T-helper 1 cell treated with Interleukin-12 subunit alpha and Interleukin-12 subunit beta and Interleukin-4 antibody, amounts not matched to agents 30 ng/mL and 1 ng/mL, for 36 hours (primary cell): ENCODE measurements at regions not wholly inside any gene's neighbourhood (a gene's known extent, or its start where the extent isn't known, plus 50 kb on each side); places are given as distances from the start of the nearest gene placed in this dataset.
"Not testable (repeated sequence)": the region's sequence is repeated elsewhere in the genome, so short reads cannot be mapped to it uniquely, and the experiment has no call there.

ENCODE experiments used
- intact Hi-C: fragments of 100-400 bp; cut with micrococcal nuclease; formaldehyde crosslinking; loops from one replicate; pipeline ENCODE4 v1.15.1; 2024

DNA sequence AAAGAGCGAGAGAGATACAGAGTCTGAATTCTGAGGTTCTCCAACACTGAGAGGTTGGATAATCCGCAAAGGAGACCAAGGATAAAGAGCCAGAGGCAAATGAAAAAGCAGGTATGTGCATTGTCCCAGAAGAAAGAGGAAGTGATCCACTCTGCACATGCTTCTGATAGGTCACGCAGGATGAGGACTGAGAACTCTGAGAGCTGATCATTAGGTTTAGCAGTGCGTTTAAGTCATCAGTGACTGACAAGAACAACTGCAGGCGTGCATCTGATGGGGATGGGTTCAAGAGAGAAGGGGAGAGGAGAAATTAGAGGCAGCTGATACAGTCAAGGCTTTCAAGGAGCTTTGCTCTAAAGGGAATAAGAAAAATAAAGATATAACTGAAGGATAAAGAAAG, 301.2 kb upstream of the SGK1 start:
- intact Hi-C loops, result no loop called here

DNA sequence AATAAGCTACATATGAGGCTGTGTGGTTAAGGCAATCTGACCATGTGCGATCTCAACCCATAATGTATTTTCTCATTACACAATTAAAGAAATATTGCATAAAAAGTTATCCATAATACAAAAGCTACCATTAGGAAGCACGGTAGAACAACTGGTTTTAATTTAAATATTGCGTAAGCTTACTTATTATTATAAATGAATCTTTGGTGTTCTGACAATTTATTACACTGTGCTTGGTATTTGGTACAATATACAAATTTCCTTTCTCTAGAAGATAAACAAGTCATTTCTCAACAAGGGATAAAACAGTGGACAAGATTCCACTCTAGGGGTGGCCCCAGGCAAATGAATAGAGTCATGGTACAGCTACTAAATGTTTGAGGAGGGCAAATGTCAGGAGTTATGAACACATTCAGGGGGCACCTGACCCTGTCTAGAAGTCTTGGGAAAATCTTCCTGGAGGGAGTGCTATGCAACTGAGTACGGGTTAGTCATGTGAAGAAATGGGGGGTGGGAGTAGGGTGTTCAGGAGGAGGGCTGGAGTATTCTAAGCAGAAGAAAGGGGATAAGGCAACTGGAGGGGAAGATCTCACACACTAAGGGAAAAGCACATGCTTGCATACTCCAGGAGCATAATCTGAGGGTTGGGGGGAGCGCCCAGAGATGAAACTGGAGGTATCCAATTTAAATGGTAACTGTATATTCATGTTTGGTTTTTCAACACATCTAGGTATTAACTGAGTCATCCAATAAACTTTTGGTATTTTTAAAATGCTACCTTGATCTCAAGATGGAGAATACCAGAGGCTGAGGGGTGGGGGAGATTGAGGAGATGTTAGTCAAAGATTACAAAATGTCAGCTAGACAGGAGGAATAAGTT, 296.9 kb upstream of the SGK1 start:
- intact Hi-C loops, result no loop called here

DNA sequence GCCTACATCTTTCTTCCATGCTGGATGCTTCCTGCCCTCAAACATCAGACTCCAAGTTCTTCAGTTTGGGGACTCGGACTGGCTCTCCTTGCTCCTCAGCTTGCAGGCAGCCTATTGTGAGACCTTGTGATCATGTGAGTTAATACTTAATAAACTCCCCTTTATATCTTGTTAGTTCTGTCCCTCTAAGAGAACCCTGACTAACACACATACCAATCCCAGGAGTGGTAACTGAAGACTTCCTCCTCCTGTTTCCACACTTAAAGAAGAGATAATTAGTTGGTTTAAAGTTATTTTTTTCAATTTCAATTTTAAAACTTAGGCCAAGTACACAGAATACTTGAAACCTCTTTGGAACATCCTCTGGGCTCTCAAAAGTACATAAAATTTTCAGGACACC, 294.2 kb upstream of the SGK1 start:
- intact Hi-C loops, result not testable (repeated sequence)

DNA sequence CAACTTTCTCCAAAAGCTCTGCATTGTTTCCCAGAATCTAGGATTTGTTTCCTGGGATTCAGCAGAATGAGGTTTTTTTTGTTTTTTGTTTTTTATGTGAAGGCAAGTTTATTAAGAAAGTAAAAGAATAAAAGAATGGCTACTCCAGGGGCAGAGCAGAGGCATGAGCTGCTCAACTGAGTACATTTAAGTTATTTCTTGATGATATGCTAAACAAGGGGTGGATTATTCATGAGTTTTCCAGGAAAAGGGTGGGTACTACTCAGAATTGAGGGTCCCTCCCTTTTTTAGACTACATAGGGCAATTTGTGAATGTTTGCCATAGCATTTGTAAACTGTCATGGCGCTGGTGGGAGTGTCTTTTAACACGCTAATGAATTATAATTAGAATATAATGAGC, 292.5 kb upstream of the SGK1 start:
- intact Hi-C loops, result no loop called here

DNA sequence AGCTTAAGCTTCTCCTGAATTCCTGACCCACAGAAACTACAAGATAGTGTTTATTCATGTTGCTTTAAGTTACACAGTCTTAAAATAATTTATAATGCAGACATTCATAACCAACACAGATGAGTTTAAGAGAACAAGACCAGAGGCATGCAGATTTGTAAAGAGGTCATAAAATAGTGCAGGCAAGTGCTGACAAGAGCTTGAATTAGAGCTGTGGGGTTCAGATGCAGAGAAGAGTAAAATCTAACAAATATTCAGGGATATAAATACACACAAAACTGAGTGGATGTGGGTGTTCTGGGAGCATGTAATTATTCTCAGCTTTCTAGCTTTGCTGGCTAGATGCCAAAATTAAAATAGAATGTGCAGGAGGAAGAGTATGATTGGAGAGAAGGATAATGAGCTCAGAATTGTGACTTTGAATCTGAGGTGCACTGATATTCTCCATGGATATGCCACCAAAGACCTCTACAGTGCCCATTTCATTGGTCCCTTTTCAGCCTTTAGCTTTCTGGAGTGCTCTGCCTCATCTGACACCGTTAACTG, 291.9 kb upstream of the SGK1 start:
- intact Hi-C loops, result no loop called here

DNA sequence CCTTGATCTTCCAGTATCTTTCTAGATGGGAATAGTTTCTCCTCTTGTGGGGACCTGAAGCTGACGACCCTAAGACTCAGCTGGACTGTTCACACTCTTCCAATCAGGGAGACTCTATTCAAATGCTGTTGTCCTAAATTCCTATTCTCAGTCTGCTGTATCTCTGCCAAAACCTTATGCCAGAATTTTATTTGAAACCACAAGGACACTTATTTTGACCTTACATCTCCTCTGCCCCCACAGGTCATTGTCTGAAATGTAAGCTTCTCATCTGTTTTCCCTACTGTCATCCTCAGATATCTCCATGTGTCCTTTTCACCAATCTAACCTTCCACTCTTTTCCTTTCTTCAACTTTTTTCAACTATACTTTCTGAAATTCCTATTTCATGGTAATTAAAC, 289.5 kb upstream of the SGK1 start:
- intact Hi-C loops, result no loop called here

DNA sequence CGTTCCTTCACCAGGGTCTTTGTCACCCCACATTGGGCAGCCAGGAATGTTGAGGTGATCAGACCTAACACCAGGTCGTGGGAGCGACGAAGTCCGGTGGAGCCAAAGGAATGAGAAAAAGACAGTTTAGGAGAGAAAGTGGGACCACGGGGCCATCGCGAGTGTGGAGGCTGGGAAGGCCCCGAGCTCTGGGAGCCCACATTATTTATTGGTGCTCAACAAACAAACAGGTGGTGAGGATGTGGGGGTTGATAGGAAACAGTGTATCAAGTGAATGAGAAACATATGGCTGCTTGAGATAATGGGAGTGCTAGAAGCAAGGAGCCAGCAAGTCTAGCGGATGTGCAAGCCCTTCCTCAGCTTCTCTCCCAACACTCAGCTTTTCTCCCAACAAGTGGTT, 287.1 kb upstream of the SGK1 start:
- intact Hi-C loops, result no loop called here

DNA sequence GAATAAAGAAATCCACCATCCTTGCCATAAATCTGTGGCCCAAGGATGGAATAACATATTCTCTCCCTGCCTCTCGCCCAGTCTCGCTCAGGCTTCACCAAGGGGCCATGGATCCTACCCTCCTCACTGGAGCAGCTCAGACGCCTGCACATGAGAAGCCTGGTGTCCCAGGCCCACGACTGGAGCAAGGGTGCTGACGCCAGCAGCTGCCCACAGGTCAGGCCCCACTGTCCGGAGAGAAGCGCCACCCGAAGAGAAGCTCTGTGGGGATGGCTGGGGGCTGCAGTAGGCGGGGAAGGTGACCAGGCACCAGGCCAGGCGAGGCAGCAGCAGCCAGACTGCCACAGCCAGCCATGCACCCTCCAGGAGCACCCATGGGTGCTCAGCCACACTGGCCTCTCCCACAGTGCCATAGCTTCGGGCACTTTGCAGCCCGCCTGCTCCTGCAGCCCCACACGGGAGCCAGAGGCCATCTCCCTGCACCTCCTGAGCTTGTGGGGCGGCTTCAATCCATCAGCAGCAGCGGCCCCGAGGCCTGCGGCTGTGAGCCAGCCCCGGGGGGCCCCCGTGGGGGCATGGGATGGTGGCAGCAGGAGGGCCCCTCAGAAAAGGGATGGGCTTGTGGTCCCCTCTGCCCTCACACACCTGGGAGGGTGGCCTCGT, 286.2 kb upstream of the SGK1 start:
- intact Hi-C loops, result no loop called here

DNA sequence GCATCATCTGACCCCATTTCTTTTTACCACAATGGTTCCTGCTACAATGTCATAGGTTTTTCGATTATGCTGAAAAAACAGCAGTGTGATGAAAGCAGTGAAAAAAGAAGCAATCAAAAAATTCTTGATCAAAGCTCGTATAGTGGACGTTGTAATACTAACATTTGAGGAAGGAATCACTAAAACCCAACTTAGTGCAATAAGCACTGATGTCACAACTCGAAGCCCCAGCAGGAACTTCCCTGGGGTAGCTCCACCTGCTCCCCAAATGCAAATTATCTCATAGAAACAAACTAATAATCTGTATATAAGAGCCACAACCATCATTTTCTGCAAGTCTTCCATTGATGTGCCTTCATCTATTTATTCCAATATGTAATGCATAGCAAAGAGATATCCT, 285.6 kb upstream of the SGK1 start:
- intact Hi-C loops, result no loop called here

DNA sequence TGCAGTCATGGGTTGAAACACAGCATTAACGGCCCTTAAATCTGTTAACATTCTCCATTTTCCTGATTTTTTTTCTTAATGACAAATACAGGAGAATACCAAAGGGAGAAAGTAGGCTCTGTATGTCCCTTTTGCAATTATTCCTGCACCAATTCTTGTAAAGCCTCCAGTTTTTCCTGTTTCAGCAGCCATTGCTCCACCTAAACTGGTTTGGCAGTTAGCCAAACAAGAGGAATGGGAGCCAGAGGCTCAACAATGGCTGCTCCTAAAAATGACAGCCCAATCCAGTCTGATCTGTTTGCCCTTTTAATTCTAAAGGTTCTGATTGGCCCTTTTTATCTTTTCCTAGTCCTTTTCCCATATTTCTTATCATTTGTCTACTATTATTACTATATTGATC, 284.2 kb upstream of the SGK1 start:
- intact Hi-C loops, result no loop called here

DNA sequence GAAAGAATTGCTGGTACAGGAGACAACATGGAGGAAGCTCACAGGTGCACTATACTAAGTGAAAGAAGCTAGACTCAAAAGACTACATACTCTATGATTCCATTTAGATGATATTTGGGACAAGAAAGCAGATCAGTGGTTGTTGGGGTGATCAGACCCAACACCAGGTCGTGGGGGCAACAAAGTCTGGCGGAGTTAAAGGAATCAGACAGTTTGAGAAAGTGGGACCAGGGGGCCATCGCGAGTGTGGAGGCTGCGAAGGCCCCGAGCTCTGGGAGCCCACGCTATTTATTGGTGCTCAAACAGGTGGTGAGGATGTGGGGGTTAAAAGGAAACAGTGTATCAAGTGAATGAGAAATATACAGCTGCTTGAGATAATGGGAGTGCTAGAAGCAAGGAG, 282.8 kb upstream of the SGK1 start:
- intact Hi-C loops, result no loop called here

DNA sequence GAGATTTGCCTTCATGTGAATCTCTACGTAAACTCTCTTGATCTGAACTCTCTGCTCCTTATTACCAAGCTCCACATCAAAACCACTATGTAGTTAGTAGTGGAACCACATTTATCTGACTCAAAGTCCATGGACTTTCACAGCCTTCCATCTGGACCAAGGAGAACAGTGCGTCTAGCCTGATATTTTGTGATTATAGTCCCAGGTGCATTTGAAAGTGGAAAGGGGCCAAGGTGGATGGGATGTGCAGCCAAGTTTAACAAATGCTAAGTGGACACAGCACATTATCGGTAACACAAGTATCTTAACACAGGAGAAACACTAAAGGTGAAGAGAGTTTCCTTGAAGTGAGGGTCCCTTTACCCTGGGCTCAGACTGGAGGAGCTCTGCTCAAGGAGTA, 281.2 kb upstream of the SGK1 start:
- intact Hi-C loops, result no loop called here

DNA sequence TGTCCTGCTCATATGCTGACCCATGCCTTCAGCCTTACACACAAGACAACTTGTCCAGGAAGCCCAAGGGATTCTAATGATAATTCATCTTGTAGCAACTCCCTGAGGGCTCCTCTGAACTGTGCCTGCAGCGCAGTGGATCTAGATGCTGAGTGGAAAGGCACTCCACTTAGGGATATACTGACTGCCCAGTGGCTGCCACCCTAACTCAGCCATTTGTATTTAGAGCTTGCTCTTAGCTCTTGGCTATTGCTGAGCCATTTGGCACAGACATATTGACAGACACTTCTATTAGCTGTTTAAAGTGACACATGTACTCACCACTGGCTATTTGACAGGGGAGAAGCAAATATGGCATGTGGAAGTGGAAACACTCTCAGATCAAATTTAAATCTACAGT, 278.3 kb upstream of the SGK1 start:
- intact Hi-C loops, result no loop called here

DNA sequence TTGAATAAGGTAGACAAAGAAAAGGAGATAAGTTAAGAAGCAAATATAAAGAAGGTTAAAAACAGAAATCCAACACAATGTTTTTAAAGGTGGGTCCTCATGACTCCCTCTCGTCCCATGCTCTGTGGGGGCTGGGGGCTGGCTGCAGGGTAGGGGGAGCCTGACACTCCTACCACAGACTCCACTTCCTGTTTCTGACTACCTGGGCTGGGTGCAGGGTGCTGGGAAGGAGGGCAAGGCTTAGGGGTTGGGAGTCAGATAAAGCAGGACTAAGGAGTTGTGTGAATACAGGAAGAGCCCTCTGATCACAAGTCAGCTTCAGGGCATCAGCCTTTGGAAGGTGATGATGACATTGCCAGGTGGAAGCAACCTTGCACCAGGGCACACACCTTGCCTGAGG, 277.0 kb upstream of the SGK1 start:
- intact Hi-C loops, result no loop called here

DNA sequence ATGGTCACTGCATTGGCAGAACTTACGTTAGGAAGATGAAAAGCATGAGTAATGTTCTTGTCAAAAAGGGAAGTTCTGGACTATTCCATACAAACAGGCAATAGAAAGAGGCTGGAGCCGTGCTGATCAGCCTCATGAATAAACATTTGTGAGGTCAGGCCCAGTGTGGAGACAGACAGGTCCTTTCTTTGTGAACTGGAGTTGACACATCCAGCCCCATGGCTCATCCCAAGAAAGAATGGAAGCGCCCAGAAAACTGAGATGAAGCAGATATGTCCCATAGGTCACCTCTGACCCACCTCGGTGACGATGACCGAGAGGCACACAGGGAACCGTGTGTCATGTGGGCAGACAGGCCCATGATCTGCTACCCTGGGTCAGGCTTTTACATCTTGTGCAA, 276.0 kb upstream of the SGK1 start:
- intact Hi-C loops, result no loop called here

DNA sequence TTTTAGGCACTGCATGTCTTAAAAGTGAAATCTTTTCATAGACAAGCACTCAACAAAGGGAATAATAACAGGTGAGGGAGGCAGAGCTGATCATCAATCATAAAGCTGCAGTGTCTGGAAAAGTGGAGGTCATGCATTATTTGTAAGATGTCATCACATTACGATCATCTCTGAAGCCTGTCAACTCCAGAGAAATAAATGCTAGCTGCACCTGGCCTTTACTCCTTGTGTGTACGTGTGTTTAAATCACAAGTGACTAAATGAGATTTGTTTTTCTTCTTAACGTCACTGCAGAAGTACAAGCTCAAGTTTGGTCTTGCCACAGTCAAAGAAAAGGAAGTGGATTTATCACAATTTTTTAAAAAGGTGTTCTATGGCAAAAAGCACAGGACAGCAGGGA, 275.5 kb upstream of the SGK1 start:
- intact Hi-C loops, result no loop called here

DNA sequence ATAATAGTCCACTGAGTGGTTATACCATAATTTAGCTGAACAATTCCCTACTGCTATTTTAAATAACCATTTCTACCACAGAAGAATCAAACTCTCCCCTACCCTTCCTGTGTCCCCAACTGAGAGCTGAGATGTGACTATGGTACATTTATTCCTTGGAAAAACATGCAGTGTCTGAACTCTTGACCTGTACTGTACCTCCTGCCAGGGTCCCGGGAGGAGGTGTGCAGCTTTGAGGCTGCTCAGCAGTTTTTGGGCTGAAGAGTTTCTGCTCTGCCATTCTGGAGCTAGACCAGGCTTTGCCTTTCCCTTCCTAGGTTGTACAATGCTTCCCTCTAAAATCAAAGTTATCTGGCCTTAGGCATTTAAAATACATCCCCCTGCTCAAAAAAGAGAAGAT, 275.1 kb upstream of the SGK1 start:
- intact Hi-C loops, result no loop called here

DNA sequence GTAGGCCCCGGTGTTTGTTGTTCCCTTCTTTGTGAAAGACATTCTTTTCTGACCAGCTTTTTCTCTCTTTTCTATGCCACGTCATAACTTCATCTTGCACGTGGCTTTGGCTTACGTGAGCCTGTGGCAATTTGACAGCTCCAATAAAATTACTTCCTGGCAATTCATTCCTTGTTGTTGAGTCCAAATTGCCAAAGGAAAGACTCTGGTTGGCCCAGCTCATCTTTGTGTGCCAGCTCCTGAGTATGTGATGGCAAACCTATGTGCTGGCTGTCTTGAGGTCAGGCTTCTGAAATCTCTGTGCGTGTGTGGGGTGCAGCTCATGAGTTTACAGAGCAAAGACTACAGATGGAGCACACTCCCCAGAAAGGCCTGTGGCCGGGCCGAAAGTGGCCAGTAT, 272.5 kb upstream of the SGK1 start:
- intact Hi-C loops, result no loop called here

DNA sequence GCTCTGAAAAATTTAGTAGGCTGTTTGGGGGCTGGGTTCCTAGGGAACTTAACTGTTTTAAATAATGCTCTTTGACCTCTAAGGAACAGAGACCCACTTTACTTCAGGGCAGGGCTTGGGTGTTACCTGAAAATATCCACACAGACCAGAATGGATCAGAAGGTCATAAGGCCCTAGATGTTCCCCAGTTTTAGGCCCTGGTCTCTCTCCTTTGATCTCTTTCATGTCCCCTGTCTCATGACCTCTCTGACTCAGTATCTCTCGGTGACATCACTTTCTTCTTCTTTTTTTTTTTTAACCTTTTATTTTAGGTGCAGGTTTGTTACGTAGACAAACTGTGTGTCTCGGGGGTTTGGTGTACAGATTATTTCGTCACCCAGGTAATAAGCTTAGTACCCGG, 272.1 kb upstream of the SGK1 start:
- intact Hi-C loops, result no loop called here

DNA sequence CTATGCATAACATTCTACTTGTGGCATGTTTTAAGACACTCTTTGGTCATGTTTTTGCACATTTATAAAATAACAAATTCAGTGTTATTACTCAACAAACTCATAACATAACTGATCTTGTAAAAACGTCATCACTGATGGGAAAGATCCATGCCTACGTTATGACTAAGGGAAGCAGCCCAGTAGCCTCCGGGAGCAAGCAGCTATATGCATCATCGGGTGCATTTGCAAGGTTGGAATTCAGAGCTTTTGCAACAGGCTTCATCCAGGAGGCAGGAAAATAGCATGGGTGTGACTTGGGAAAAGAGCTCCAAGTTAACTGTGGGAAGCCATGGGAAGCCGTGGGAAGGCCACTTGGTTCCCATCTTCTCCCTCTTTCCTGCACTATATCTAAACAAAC, 271.6 kb upstream of the SGK1 start:
- intact Hi-C loops, result no loop called here

DNA sequence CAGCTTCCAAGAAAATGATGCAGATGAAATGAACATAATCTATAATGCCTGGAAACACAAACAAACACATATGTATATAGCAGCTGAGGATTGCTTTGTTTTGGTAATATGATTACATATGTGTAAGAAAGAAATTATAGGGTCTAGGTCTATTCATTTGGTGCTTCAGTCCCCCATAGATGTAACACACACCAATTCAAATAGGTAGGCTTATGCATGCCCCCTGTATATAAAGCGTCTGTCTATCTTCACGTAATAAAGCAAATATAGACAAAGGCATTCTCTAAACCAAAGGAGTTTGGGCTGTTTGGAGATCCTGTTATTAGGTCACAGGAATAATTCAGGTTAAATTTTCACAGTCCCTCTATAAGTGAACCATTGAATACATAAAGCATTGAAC, 270.4 kb upstream of the SGK1 start:
- intact Hi-C loops, result no loop called here

DNA sequence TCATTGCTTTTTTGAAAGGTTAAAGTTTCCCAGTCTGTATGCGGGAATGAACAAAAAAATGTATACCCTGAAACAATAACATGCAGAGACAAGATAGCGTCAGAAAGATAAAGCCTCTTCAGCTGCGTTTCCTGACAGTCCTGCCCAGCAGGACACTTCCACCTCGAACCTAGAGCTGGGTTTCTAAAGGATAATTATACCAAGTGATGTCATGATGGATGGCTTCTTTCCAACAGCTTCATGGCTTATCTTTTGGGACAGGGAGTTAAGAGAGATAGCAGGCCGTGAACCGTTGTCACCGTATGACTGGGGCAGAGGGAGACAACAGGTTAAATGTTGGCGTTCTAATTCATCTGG, 267.6 kb upstream of the SGK1 start:
- intact Hi-C loops, result no loop called here
